ENCODE measurements at regions not wholly inside any gene's neighbourhood (a gene's known extent, or its start where the extent isn't known, plus 50 kb on each side); places are given as distances from the start of the nearest gene placed in this dataset.

- TF ChIP-seq CTCF (IDR thresholded peaks at IDR 0.05; ENCODE audit: insufficient read depth, low read length, poor library complexity, severe bottlenecking): no peak
- TF ChIP-seq EZH2phosphoT487 (conservative IDR thresholded peaks at IDR 0.05; ENCODE audit: low read length): no peak
These were observed 641.4 kb downstream of the PDCD6IP start for GRCh38 chr3:34439796-34440195.
